HG02885 (cell line): ENCODE measurements at regions not wholly inside any gene's neighbourhood (a gene's known extent, or its start where the extent isn't known, plus 50 kb on each side); places are given as distances from the start of the nearest gene placed in this dataset.
A peak's percentile ranks its signal among the peaks of the same experiment; 100 is the strongest.

ENCODE experiments used
- ATAC-seq: cut with Tn5 transposase; IDR thresholded peaks from one replicate; pipeline ENCODE4 v1.9.1; 2021; ENCODE audit warnings: mild to moderate bottlenecking; ENCODE audit not compliant: unreplicated experiment, poor library complexity

- ATAC-seq: no peak
These were observed 353.9 kb upstream of the TGFBR2 start for GRCh38 chr3:30252474-30252873.

- ATAC-seq: no peak
These were observed 352.6 kb upstream of the TGFBR2 start for GRCh38 chr3:30253832-30254231.

- no peak for ATAC-seq
These were observed 349.9 kb upstream of the TGFBR2 start for GRCh38 chr3:30256474-30256873.

- no peak for ATAC-seq
These were observed 347.7 kb upstream of the TGFBR2 start for GRCh38 chr3:30258426-30259392.

GRCh38 chr3:30259730-30260129, 346.7 kb upstream of the TGFBR2 start:
- ATAC-seq: no peak

- ATAC-seq: no peak
These were observed 345.6 kb upstream of the TGFBR2 start for GRCh38 chr3:30260762-30261161.

- no peak for ATAC-seq
These were observed 343.0 kb upstream of the TGFBR2 start for GRCh38 chr3:30263238-30263924.

GRCh38 chr3:30263925-30264313, 342.5 kb upstream of the TGFBR2 start:
- ATAC-seq: no peak

GRCh38 chr3:30266524-30266923, 339.9 kb upstream of the TGFBR2 start:
- ATAC-seq: no peak

GRCh38 chr3:30268288-30268687, 338.1 kb upstream of the TGFBR2 start:
- ATAC-seq: no peak

- ATAC-seq: peak; percentile 87
These were observed 336.5 kb upstream of the TGFBR2 start for GRCh38 chr3:30269751-30270445.

GRCh38 chr3:30271781-30272180, 334.6 kb upstream of the TGFBR2 start:
- no peak for ATAC-seq

GRCh38 chr3:30273304-30274072, 332.9 kb upstream of the TGFBR2 start:
- no peak for ATAC-seq

GRCh38 chr3:30277494-30277893, 328.9 kb upstream of the TGFBR2 start:
- no peak for ATAC-seq

- ATAC-seq: no peak
These were observed 324.9 kb upstream of the TGFBR2 start for GRCh38 chr3:30281526-30281925.

- ATAC-seq: no peak
These were observed 324.2 kb upstream of the TGFBR2 start for GRCh38 chr3:30282154-30282696.

GRCh38 chr3:30285188-30286006, 321.0 kb upstream of the TGFBR2 start:
- ATAC-seq: no peak

- no peak for ATAC-seq
These were observed 320.3 kb upstream of the TGFBR2 start for GRCh38 chr3:30286007-30286669.

GRCh38 chr3:30286811-30287210, 319.6 kb upstream of the TGFBR2 start:
- ATAC-seq: no peak
